Heart right ventricle (tissue), 16 donors: ENCODE measurements at regions not wholly inside any gene's neighbourhood (a gene's known extent, or its start where the extent isn't known, plus 50 kb on each side); places are given as distances from the start of the nearest gene placed in this dataset.
"Not testable (repeated sequence)": the region's sequence is repeated elsewhere in the genome, so short reads cannot be mapped to it uniquely, and the experiment has no call there.

Experiments
- ATAC-seq, 8 donors: fragments of 200-7000 bp; cut with Tn5 transposase; one replicate each; pipeline ENCODE4 v1.9.1; 2020; ENCODE audit warnings: mild to moderate bottlenecking in 8 of 8, moderate library complexity in 8 of 8, moderate number of reproducible peaks in 1 of 8
- DNase-seq, 2 donors: peaks; one replicate each; pipeline ENCODE4 v3.0.0-alpha.2; 2020
- H3K27ac ChIP-seq, 10 donors: fragments of 200-600 bp; sonication (generic) in 2 of 10; one replicate each; pipeline versions ENCODE4 v1.5.0 to v1.8.0; 2020 to 2022; ENCODE audit warnings: mild to moderate bottlenecking in 3 of 10
- H3K27me3 ChIP-seq, 7 donors: fragments of 200-600 bp; one replicate each; pipeline ENCODE4 v1.8.0; 2021 to 2022; ENCODE audit warnings: mild to moderate bottlenecking in 2 of 7
- H3K36me3 ChIP-seq, 9 donors: fragments of 200-600 bp; sonication (generic) in 1 of 9; one replicate each; pipeline versions ENCODE4 v1.5.0 to v1.8.0; 2020 to 2022; ENCODE audit warnings: mild to moderate bottlenecking in 2 of 9
- H3K4me1 ChIP-seq, 9 donors: fragments of 200-600 bp; sonication (generic) in 1 of 9; one replicate each; pipeline versions ENCODE4 v1.5.0 to v1.8.0; 2020 to 2022; ENCODE audit warnings: mild to moderate bottlenecking in 4 of 9
- H3K4me3 ChIP-seq, 10 donors: fragments of 200-600 bp; sonication (generic) in 2 of 10; one replicate each; pipeline versions ENCODE4 v1.5.0 to v1.8.0; 2020 to 2022; ENCODE audit warnings: mild to moderate bottlenecking in 7 of 10, moderate library complexity in 2 of 10
- H3K9me3 ChIP-seq, 11 donors: fragments of 200-600 bp in 10 of 11; sonication (generic) in 2 of 11; one replicate each; pipeline versions ENCODE4 v1.5.0 to v1.8.0; 2013 to 2022; ENCODE audit warnings: mild to moderate bottlenecking in 2 of 11, control low read depth in 1 of 11, moderate library complexity in 1 of 11
- CTCF ChIP-seq, 9 donors: fragments of 200-600 bp; sonication (generic) in 2 of 9; IDR thresholded peaks; one replicate each; pipeline versions ENCODE4 v1.5.0 to v1.8.0; 2021 to 2022; ENCODE audit warnings: antibody characterized with exemption in 9 of 9, mild to moderate bottlenecking in 5 of 9, moderate library complexity in 1 of 9
- WGBS, 2 donors: extraction: QIAGEN DNeasy Blood & Tissue Kit; methylation state at CpG; one replicate each; pipeline ENCODE4 v1.1.7; 2013; ENCODE audit warnings: inconsistent platforms in 1 of 2; 5-methylcytosine and 5-hydroxymethylcytosine counted together
- intact Hi-C, 10 donors: fragments of 100-400 bp; cut with DNase I; formaldehyde crosslinking; loops; one replicate each; pipeline versions ENCODE4 v1.11.1 to v1.14.2; 2022
- donor health status: Arrhythmogenic right ventricular cardiomyopathy.
- donor health status: ischemic (EF 13 %, LVEDD 7.1; RV severe dilation, severe dysfunction).
- donor health status: healthy with polysubstance abuse.
- donor health status: DM: no; HTN: yes; CAD: no.
- donor health status: DM: no; HTN: no; CAD: no.
- donor health status: ischemic (EF 25% LVEDD 6.9; RV normal size, moderate dysfunction).
- donor health status: ischemic (EF 25% LVEDD 5.7; RV mildly dilated, moderate dysfunction).
- donor health status: healthy.
- donor health status: DM: yes; HTN: yes; CAD: no.
- donor health status: Ischemic cardiomyopathy.
- donor health status: ischemic (EF 35%, LVEDD 5.7; RV mildly dilated, moderate dysfunction).
- donor health status: nonischemic (EF 11% LVEDD 7.7; RV severe dilation, severe dysfunction).
- donor health status: DM: yes; HTN: yes; CAD: no.
- donor health status: PGD.
- donor health status: ischemic (EF 29% LVEDD 5.4; RV normal size, mild dysfunction).
- donor health status: nonischemic (EF 23%, LVEDD 6.1; RV moderate dilation, normal function).

DNA sequence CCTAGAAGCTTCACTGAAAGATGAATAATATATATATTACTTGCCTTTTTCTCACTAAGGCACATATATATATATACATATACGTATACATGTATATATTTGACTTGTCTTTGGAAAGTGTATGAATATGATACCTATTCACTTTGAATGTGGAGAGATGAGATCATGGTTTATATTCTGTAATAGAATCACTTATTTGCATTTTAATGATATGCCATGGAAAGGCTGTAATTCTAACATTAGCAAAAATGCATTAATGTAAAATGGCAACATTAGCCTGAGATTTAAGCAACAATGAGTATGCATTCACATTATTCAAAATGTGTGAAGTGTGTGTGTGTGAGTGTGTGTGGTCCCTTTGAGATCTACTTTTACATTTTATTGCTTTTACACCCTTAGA, 54.5 kb upstream of the PRKD1 start:
- no peak for TF ChIP-seq CTCF (IDR thresholded peaks at IDR 0.05)
- Histone ChIP-seq H3K4me1 (no peaks in the 10 kb centered on the region), H3K36me3 (no peaks in the 10 kb centered on the region), H3K4me3 (no peak overlapping the region), H3K27me3 (no peaks in the 10 kb centered on the region), H3K9me3 (peaks cover 0 to 8% (median 0%) of the 10 kb centered on the region in 11 donors), H3K27ac (no peak overlapping the region)
- 84 to 88% methylated on average over 1 of the region's 1 CpG for WGBS, 2 donors
- intact Hi-C loops, result no loop called here
- no peak for ATAC-seq
- no peak for DNase-seq

DNA sequence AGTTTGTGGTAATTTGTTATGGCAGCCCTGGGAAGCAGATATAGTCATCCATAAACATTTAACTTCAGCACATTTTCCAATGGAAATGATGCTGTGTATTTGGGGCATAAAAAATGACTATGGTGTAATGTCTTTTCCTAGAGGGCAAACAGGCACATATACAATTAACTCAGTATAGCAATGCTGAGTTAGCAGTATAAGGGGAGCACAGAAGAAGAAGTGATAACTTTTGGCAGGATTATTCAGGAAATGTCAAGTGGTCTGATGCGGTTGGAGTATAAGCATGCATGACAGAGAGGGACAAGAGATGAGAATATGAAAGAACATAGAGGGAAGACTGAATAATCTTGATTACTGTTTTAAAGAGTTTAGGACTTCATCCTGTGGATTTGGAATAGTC, 55.3 kb upstream of the PRKD1 start:
- no peaks in the 10 kb centered on the region for H3K36me3 ChIP-seq
- H3K9me3 ChIP-seq, result peaks cover 0 to 2% (median 0%) of the 10 kb centered on the region in 11 donors
- no peak overlapping the region for H3K4me3 ChIP-seq
- 33 to 44% methylated on average over 1 of the region's 1 CpG for WGBS, 2 donors
- TF ChIP-seq CTCF (IDR thresholded peaks at IDR 0.05), result no peak
- H3K4me1 ChIP-seq, result no peaks in the 10 kb centered on the region
- ATAC-seq (no peak), DNase-seq (no peak)
- no peak overlapping the region for H3K27ac ChIP-seq
- H3K27me3 ChIP-seq, result no peaks in the 10 kb centered on the region
- intact Hi-C loops, result no loop called here

DNA sequence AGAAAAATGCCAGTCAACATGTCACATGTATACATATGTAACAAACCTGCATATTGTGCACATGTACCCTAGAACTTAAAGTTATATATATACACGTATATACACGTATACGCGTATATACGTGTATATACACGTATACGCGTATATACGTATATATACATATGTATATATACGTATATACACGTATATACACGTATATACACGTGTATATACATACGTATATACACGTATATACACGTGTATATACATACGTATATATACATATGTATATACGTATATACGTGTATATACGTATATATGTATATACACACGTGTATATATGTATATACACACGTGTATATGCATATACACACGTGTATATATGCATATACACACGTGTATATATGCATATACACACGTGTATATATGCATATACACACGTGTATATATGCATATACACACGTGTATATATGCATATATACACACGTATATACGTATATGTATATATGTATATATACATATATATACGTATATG, 62.8 kb upstream of the PRKD1 start:
- not testable (repeated sequence) for DNase-seq, H3K36me3 ChIP-seq, H3K9me3 ChIP-seq, H3K4me1 ChIP-seq, H3K27me3 ChIP-seq, ATAC-seq, H3K27ac ChIP-seq, H3K4me3 ChIP-seq
- intact Hi-C loops, result loop anchor here in 1 of 10 donors (10.0 kb wide), 1 partner anchor 276 kb away; no protein-coding TSS in a partner anchor
- WGBS, 2 donors, result 83 to 84% methylated on average over 30 of the region's 30 CpGs

GRCh38 chr14:29990993-29991392, 63.3 kb upstream of the PRKD1 start:
- Histone ChIP-seq H3K36me3 (no peaks in the 10 kb centered on the region), H3K4me1 (no peaks in the 10 kb centered on the region), H3K9me3 (no peaks in the 10 kb centered on the region), H3K27me3 (no peaks in the 10 kb centered on the region), H3K4me3 (no peak overlapping the region), H3K27ac (no peak overlapping the region)
- no peak for TF ChIP-seq CTCF (IDR thresholded peaks at IDR 0.05)
- ATAC-seq (no peak), DNase-seq (no peak)
- 94 to 96% methylated on average over 2 of the region's 2 CpGs for WGBS, 2 donors
- intact Hi-C loops, result loop anchor here in 1 of 10 donors (10.0 kb wide), 1 partner anchor 276 kb away; no protein-coding TSS in a partner anchor

- no peaks in the 10 kb centered on the region for H3K9me3 ChIP-seq
- H3K4me3 ChIP-seq, result no peak overlapping the region
- DNase-seq (no peak), ATAC-seq (no peak)
- intact Hi-C loops, result loop anchor here in 1 of 10 donors (10.0 kb wide), 1 partner anchor 278 kb away; no protein-coding TSS in a partner anchor
- no peak overlapping the region for H3K27ac ChIP-seq
- H3K36me3 ChIP-seq, result no peaks in the 10 kb centered on the region
- 92 to 93% methylated on average over 2 of the region's 2 CpGs for WGBS, 2 donors
- no peaks in the 10 kb centered on the region for H3K27me3 ChIP-seq
- H3K4me1 ChIP-seq, result no peaks in the 10 kb centered on the region
- TF ChIP-seq CTCF (IDR thresholded peaks at IDR 0.05), result no peak
Observed at GRCh38 chr14:29993143-29993542, 65.5 kb upstream of the PRKD1 start.
